H1 (cell line): ENCODE measurements at regions not wholly inside any gene's neighbourhood (a gene's known extent, or its start where the extent isn't known, plus 50 kb on each side); places are given as distances from the start of the nearest gene placed in this dataset.

Experiments
- CTCF ChIA-PET: fragments of 300-600 bp; sonication (Branson Sonifier 250); formaldehyde crosslinking; loops from one replicate; lab custom pipeline; 2021; ENCODE audit not compliant: partially characterized antibody; lab: Charles Lee
- POLR2A ChIA-PET: fragments of 300-600 bp; sonication (Branson Sonifier 250); formaldehyde crosslinking; loops from one replicate; lab custom pipeline; 2021; ENCODE audit warnings: inconsistent platforms; ENCODE audit not compliant: partially characterized antibody; lab: Charles Lee
- DNase-seq, 2 experiments: peaks; one replicate each; pipeline versions ENCODE4 v3.0.0 to v3.0.0-alpha.2; 2010 to 2022; ENCODE audit warnings: low spot score in 2 of 2, low read depth in 1 of 2, mixed read lengths in 1 of 2
- FAIRE-seq: peaks from 2 replicates; lab custom pipeline; 2011; peaks lifted over from hg19 to GRCh38; lab: Jason Lieb, UNC
- H2AFZ ChIP-seq: 2 replicates; pipeline ENCODE4 v1.8.1; 2012; ENCODE audit warnings: low read length, inconsistent platforms
- H2AK5ac ChIP-seq: 2 replicates; pipeline ENCODE4 v1.6.1; 2013; ENCODE audit warnings: low read depth, low read length
- H2BK120ac ChIP-seq: replicated peaks from 2 replicates; pipeline ENCODE3; 2013; ENCODE audit warnings: low read depth, low read length, inconsistent platforms
- H2BK12ac ChIP-seq: 2 replicates; pipeline ENCODE4 v1.6.1; 2013; ENCODE audit warnings: low read depth, low read length
- H2BK15ac ChIP-seq: 2 replicates; pipeline ENCODE4 v1.6.1; 2013; ENCODE audit warnings: low read length
- H2BK20ac ChIP-seq: 2 replicates; pipeline ENCODE4 v1.6.1; 2013; ENCODE audit warnings: low read length
- H2BK5ac ChIP-seq: 2 replicates; pipeline ENCODE4 v1.6.1; 2013; ENCODE audit warnings: low read depth, low read length
- H3K14ac ChIP-seq: 2 replicates; pipeline ENCODE4 v1.6.1; 2013; ENCODE audit warnings: inconsistent platforms; ENCODE audit not compliant: insufficient read length
- H3K18ac ChIP-seq: 2 replicates; pipeline ENCODE4 v1.6.1; 2013; ENCODE audit warnings: low read length; ENCODE audit errors: extremely low read depth
- H3K23ac ChIP-seq: 2 replicates; pipeline ENCODE4 v1.6.1; 2013; ENCODE audit warnings: inconsistent platforms; ENCODE audit not compliant: insufficient read length
- H3K23me2 ChIP-seq: 2 replicates; pipeline ENCODE4 v1.6.1; 2013; ENCODE audit warnings: low read depth, low read length
- H3K27ac ChIP-seq: 2 replicates; pipeline ENCODE4 v1.6.1; 2011; ENCODE audit warnings: low read depth, low read length, inconsistent platforms
- H3K27me3 ChIP-seq, 4 experiments: replicated peaks in 1 of 4; 1 replicate in 1 of 4; 2 replicates in 3 of 4; pipeline versions ENCODE4 v1.6.1 to v1.8.1; 2011 to 2013; ENCODE audit warnings: low read length in 3 of 4, mild to moderate bottlenecking in 3 of 4, inconsistent platforms in 2 of 4, mixed read lengths in 2 of 4, moderate library complexity in 1 of 4; ENCODE audit not compliant: control insufficient read depth in 3 of 4, insufficient read depth in 3 of 4; ENCODE audit errors: extremely low read depth in 1 of 4
- H3K36me3 ChIP-seq, 4 experiments: 2 replicates each; pipeline versions ENCODE4 v1.6.1 to v1.8.1; 2011 to 2013; ENCODE audit warnings: mild to moderate bottlenecking in 4 of 4, low read length in 3 of 4, moderate library complexity in 2 of 4, control low read depth in 1 of 4, inconsistent platforms in 1 of 4; ENCODE audit not compliant: insufficient read depth in 4 of 4, control insufficient read depth in 2 of 4
- H3K4ac ChIP-seq: replicated peaks from 2 replicates; pipeline ENCODE3; 2013; ENCODE audit warnings: low read length, low read depth, mixed read lengths, inconsistent platforms; ENCODE audit not compliant: insufficient read length
- H3K4me1 ChIP-seq, 4 experiments: replicated peaks in 1 of 4; 1 replicate in 1 of 4; 2 replicates in 3 of 4; pipeline versions ENCODE4 v1.6.1 to v1.8.1; 2011 to 2013; ENCODE audit warnings: low read length in 3 of 4, inconsistent platforms in 2 of 4, mixed read lengths in 1 of 4; ENCODE audit not compliant: insufficient read depth in 4 of 4, control insufficient read depth in 3 of 4
- H3K4me2 ChIP-seq, 2 experiments: 2 replicates each; pipeline versions ENCODE4 v1.6.1 to v1.8.1; 2011 to 2013; ENCODE audit warnings: low read depth in 2 of 2, low read length in 2 of 2, control low read depth in 1 of 2, inconsistent platforms in 1 of 2, mild to moderate bottlenecking in 1 of 2; ENCODE audit not compliant: insufficient read depth in 1 of 2
- H3K4me3 ChIP-seq, 4 experiments: fragments of 200-600, 300-600 bp in 1 of 4; sonication (generic), shearing (Covaris generic), sonication (Bioruptor Twin) in 1 of 4; 2 replicates each; pipeline versions ENCODE4 v1.5.1 to v1.8.1; 2011 to 2016; ENCODE audit warnings: low read length in 4 of 4, low read depth in 3 of 4, control low read depth in 2 of 4, inconsistent platforms in 2 of 4, mild to moderate bottlenecking in 2 of 4, mixed read lengths in 1 of 4, moderate library complexity in 1 of 4; ENCODE audit not compliant: insufficient read depth in 2 of 4; ENCODE audit errors: extremely low read depth in 1 of 4
- H3K56ac ChIP-seq: replicated peaks from 2 replicates; pipeline ENCODE3; 2013; ENCODE audit warnings: low read depth, mild to moderate bottlenecking, mixed read lengths, low read length, inconsistent platforms; ENCODE audit not compliant: insufficient read length
- H3K79me1 ChIP-seq: 2 replicates; pipeline ENCODE4 v1.6.1; 2013; ENCODE audit warnings: low read depth, low read length, control low read depth
- H3K79me2 ChIP-seq, 2 experiments: 2 replicates each; pipeline versions ENCODE4 v1.6.1 to v1.8.1; 2012 to 2013; ENCODE audit warnings: low read length in 2 of 2, mild to moderate bottlenecking in 2 of 2, inconsistent platforms in 1 of 2; ENCODE audit not compliant: insufficient read depth in 2 of 2, control insufficient read depth in 1 of 2
- H3K9ac ChIP-seq, 4 experiments: replicated peaks in 1 of 4; 1 replicate in 1 of 4; 2 replicates in 3 of 4; pipeline versions ENCODE4 v1.6.1 to v1.8.1; 2011 to 2013; ENCODE audit warnings: low read depth in 3 of 4, low read length in 3 of 4, control low read depth in 2 of 4, mild to moderate bottlenecking in 2 of 4, moderate library complexity in 2 of 4, inconsistent platforms in 1 of 4; ENCODE audit errors: extremely low read depth in 1 of 4
- H3K9me3 ChIP-seq, 2 experiments: 2 replicates each; pipeline versions ENCODE4 v1.6.1 to v1.8.1; 2012 to 2013; ENCODE audit warnings: mild to moderate bottlenecking in 2 of 2, moderate library complexity in 2 of 2, control low read depth in 1 of 2, inconsistent platforms in 1 of 2, low read depth in 1 of 2, low read length in 1 of 2, mixed read lengths in 1 of 2; ENCODE audit not compliant: insufficient read depth in 2 of 2
- H4K20me1 ChIP-seq, 2 experiments: replicated peaks in 1 of 2; 2 replicates each; pipeline versions ENCODE3 to v1.8.1; 2011 to 2013; ENCODE audit warnings: inconsistent platforms in 2 of 2, low read length in 2 of 2, mild to moderate bottlenecking in 1 of 2; ENCODE audit not compliant: insufficient read depth in 2 of 2, control insufficient read depth in 1 of 2
- H4K5ac ChIP-seq: 2 replicates; pipeline ENCODE4 v1.6.1; 2013; ENCODE audit warnings: low read length, low read depth, mixed read lengths, inconsistent platforms; ENCODE audit not compliant: insufficient read length
- H4K8ac ChIP-seq: 2 replicates; pipeline ENCODE4 v1.8.0; 2013; ENCODE audit warnings: mild to moderate bottlenecking, moderate library complexity, low read length, inconsistent platforms; ENCODE audit not compliant: insufficient read depth; ENCODE audit errors: extremely low read depth
- H4K91ac ChIP-seq: replicated peaks from 2 replicates; pipeline ENCODE3; 2013; ENCODE audit warnings: low read length, mixed read lengths, inconsistent platforms; ENCODE audit not compliant: insufficient read length
- BRCA1 ChIP-seq: IDR thresholded peaks from 2 replicates; pipeline ENCODE4 v1.6.1; 2012; ENCODE audit warnings: low read depth, low read length, improper control_type of control experiment
- RNF2 ChIP-seq: fragments of 200-900, 300-1000 bp; sonication (generic); IDR thresholded peaks from 2 replicates; pipeline ENCODE4 v1.7.1; 2016; ENCODE audit warnings: borderline replicate concordance, low read depth, mild to moderate bottlenecking, antibody characterized with exemption, low read length; ENCODE audit not compliant: poor library complexity, severe bottlenecking; ENCODE audit errors: missing control alignments

DNA sequence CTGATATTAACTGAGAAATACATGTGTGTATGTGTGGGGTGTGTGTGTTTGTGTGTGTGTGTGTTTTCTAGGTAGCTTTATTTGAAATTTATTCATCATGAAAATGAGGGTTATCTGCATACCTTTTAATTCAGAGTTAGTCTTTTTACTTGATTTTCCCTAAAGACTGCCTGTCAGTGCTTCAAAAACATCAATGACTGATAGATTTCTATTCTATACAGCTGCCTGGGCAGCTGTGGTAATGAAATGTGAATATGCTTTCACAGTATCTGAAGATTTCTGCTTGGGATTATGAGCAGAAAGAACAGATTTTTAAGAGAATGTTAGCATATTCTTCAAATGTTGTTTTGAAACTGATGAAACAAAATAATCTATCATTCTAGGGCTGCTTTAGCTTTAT, 119.7 kb upstream of the ZRANB2 start:
- H2AK5ac ChIP-seq = no peak overlapping the region
- TF ChIP-seq RNF2 (no peak), BRCA1 (no peak)
- TF ChIP-seq, all 59 proteins: peak for 0
- Histone ChIP-seq H3K14ac (no peak overlapping the region), H2BK5ac (no peak overlapping the region), H4K5ac (no peak overlapping the region), H2BK12ac (no peak overlapping the region), H3K79me1 (no peaks in the 10 kb centered on the region), H3K27me3 (no peaks in the 10 kb centered on the region), H3K4ac (no peak overlapping the region), H4K8ac (no peak overlapping the region), H3K23me2 (no peaks in the 10 kb centered on the region), H3K18ac (no peak overlapping the region), H2AFZ (no peak overlapping the region), H2BK20ac (no peak overlapping the region), H3K79me2 (no peaks in the 10 kb centered on the region), H3K9me3 (no peaks in the 10 kb centered on the region), H2BK120ac (no peak overlapping the region), H4K91ac (no peak overlapping the region), H3K23ac (no peak overlapping the region), H3K27ac (no peak overlapping the region), H3K4me2 (no peak overlapping the region), H3K4me3 (no peak overlapping the region), H3K56ac (no peak overlapping the region), H3K36me3 (no peaks in the 10 kb centered on the region), H3K4me1 (no peaks in the 10 kb centered on the region), H3K9ac (no peak overlapping the region), H4K20me1 (no peaks in the 10 kb centered on the region), H2BK15ac (no peak overlapping the region)
- DNase-seq (no peak), FAIRE-seq (no peak)
- POLR2A ChIA-PET = no interaction called here
- CTCF ChIA-PET = interaction anchor here (1.1 to 1.2 kb wide), 2 partner anchors 10 to 29 kb away, joined by 3 read pairs; no protein-coding TSS in a partner anchor
